HG03139 (cell line): ENCODE measurements at regions not wholly inside any gene's neighbourhood (a gene's known extent, or its start where the extent isn't known, plus 50 kb on each side); places are given as distances from the start of the nearest gene placed in this dataset.

Source experiments
- ATAC-seq: cut with Tn5 transposase; IDR thresholded peaks from one replicate; pipeline ENCODE4 v1.9.1; 2021; ENCODE audit not compliant: unreplicated experiment

DNA sequence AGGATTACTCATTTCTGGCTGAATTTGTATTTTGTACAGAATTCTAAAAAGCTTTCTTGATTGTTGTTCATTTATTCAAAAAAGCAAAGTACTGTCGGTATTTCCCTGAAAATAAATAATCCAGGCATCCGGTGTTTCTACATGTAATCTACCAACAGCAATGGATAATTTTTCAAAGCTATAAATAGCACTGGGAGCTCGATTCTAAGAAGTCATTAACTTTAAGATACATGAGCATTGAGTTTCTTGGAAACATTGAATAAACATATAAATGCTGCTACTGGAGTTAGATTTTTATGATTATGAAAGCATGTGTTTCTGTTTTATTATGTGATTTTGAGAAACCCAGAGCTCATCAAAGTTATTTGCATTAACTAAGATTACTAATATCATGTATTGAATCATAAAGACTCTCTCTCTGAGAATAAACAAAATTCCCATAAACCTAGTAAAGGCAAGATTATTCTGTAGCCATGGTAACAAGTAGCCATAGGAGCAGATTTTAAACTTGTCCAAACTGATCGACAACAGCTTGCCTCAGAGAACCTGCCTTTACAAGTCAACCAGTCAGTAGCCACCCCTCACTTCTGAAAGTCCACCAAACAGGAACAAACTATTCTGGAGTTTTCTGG lies 197.0 kb downstream of the DRD1 start:
- no peak for ATAC-seq

DNA sequence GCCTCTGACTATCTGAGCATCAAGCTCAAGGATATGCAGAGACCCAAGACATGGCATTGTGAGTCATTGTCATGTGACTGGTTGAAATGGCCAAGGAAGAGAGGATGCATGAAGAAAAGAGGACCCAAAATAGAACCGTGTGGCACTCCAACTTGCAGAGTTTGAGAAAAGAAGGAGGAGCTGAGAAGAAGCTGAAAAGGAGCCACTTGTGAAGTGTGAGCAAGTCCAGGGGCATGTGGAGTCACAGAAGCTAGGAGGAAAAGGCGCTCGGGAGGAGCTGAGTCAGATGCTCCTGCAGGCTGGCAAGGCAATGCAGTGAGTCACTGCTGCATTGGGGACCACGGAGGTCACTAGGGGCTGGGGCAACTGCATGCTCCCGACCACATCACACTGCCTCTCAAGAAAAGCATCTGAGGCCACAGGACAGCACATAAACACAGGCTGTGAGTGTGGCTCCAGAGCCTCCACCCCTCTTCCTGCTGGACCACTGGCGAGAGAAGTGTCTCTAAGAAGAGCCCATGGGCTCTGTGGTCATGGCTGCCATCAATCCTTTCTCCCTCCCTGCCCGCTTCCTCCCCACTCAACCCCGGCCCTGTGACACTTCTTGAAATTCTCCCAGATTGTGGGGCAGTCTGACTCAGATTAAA lies 197.6 kb downstream of the DRD1 start:
- no peak for ATAC-seq

DNA sequence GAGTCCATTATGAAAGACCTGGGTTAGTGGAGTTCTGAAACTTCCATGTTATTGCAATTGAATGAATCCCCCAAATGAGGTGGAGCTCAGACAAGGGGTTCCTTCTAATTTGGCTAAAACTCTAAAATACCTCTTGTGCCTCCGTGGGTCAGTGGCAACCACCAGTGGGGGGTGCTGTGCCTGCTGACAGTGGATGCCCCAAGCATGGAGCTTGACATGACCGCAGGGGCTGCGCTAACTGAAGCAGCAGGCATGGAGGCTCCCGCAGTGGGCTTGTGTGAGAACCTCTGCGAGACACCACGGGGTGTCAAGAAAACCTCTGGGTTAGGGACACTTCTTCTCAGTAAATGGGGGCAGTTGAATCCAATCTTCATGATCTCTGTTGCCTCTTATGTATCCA lies 200.5 kb downstream of the DRD1 start:
- ATAC-seq = no peak

DNA sequence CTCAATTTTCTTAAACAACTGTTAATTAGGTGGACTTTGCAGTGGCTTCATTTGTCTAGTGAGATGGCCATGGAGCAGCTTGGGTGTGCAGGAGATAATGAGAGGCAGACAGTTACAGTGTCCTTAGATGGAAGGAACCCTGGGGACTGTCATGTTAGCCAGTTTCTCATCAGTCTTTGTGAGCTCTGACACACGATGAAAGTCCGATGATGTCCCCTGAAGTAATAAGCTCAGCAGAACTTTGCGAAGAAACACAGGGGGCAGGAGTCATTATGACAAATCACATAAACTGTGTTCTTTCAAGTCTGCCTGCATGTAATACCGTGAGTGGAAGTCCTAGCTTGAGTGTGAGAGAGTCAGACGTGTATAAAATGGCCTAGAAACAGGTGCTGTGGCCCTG lies 201.8 kb downstream of the DRD1 start:
- no peak for ATAC-seq

DNA sequence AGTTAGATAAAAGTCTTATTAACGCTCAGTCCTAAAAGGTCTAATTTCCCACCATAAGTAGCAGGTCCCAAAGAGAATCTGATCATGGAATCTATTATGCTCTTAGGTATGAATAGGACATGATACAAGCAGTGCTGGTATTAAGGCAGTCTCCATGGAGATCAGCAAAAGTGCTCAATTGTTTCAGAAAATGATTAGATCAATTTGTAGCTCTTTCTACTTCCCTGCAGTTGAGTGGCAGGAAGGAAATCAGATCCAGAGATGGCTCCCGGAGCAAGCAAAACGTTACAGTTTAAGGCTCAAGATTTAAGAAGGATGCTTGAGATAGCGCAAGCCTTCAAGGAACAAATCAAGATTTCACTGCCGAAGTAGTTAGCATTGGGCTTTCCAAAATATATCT lies 205.7 kb downstream of the DRD1 start:
- ATAC-seq = no peak

DNA sequence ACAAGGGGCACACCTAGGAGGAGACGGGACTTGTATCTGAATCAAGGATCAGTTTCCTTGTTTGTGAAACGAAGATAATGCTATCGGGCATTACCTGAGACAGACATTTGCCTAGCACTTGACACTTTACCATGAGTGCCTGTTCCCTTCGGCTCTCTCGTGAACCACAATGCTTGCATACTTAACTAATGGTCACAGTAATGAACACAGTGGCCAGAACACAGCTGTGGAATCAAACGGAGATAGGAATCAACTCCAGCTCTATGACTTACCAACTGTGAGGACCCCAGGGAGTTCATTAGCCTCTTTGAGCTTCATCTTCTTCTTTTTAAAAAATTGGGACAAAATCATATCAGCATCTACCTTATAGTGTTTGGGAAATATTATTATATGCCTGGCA lies 207.8 kb downstream of the DRD1 start:
- no peak for ATAC-seq

DNA sequence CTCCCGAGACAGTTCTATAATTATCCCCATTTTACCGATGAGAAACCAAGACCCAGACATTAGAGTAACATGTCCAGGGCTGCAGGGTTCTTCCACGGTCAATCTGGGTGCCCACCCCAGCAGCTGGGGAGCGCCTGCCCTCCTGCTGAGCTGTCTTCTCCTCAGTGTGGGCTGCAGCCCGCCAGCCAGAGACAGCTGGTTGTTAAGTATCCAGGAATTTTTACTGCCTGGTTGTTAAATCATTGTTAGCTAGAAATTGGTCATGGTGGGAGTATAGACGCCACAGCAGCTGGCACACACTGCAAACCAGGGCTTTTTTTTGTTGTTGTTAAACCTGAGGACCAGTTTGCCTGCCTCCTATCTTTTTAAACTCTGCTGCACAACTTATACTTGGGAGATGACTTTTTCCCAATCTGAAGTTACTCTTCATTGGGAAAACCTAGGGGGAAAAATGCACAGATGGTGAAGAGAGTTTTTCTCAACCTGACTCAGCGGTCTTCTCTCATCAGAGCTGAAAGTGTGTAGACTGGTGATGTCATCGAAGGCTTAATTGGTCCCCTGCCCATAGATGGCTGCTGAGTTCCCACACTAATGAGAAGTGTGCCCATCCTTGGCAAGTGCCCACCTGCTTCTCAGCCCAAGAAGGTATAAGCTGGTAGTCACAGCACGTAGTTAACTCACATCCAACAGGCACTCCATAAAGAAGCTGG lies 208.6 kb downstream of the DRD1 start:
- no peak for ATAC-seq

DNA sequence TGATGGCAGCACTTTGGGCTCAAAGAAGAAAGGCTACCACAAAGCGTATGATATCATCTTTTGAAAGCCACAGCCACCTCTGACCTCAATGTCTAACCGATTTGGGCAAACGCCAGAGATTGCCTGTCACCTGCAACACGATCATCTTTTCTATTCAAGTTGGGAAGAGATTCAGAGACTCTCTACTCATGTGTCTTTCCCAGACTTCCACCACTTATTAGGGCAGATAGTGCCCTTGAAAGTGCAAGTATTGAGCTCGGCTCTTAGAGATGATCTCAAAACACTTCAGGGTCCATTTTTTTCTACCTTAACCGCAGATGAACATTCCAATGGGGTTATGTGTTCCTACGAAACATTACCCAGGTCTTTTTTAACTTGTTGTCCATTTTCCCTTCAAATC lies 213.7 kb downstream of the DRD1 start:
- ATAC-seq = no peak

DNA sequence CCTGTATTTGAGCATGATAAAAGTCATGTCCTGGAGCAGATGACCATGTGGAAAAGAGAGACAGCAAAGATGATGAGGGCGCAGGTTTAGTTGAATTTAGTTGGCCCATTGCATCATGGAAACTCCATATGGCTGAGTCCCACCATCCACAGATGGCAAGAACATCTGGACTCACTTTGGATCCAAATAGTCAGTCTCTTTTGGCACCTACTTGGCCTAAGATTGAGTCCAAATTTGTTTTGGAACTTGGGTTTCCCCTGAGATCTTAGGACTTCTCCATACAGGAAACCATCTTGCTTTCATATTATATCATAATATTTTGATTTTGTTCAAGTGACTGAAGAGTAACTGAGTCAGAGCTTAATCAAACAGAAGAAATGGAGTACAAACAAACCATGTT lies 217.5 kb downstream of the DRD1 start:
- no peak for ATAC-seq

DNA sequence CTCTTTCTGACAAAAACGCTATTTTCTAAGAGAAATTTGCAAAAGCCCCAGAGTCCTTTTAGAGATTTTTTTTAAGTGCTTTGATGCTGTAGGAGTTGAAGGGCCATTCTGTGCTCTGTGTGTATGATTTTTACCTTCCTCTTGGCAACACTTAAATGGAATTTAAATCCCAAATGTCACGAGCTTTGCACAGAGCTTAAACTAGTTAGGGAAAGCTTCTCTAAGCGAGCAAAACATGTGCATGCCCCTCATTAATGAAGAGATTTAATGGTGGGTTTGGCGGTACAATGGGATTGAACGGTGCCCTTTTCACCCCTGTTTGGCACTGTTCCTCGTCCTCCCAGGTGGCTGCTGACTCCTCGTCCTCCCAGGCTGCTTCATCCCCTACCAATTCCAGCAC lies 220.7 kb downstream of the DRD1 start:
- ATAC-seq = no peak

DNA sequence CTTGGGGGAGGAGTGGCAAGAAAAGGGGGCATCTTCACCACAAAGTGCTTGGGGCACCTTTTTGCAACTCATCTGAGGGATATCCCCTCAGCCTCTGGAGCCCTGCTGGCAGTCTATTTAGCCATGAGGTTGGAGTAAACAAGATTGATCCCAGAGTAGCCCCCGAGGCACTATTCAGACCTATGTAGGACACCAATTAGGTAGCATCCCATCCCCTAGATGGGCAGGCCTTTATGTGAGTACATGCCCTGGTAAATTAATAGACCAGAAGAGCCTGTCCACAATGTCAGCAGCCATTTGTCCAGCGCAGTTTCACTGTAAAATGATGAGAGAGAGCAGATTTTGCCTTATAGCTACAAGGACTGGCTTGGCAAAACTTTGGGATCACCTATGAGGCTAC lies 221.4 kb downstream of the DRD1 start:
- ATAC-seq = no peak

DNA sequence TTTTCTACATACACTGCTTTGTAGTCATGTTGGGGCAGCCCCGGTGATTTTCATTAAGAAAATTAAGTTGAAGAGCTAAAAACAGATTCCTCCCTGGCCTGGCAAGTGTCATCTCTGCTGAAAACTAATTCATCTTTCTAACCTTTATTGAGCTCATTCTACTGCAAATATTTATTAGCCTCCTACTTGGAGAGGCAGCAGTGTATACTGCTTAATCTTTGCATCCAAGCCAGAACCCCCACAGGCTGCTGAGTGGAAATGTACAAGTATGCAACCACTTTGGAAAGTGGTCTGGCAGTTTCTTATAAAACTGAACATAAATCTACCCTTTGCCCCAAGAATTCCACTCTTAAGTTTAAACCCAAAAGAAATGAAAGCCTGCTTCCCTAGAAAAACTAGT lies 223.4 kb downstream of the DRD1 start:
- no peak for ATAC-seq

DNA sequence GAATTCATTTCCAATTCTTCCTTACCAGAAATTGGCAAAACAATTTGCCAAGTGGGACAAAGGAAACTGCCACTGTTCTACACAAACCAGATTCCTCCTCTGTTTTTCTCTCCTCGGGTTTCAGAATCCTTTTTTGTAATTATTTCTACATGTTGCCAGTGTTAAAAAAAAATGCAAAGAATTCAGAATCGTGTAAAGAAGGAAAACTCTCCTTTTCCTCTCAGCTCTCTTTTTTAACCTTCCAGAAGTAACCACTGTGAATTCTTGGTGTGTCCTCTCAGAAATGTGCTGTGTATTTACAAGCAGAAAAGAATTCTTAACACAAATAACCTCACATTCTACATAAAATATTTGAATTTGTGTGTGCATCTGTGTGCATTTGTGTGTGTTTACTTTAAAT lies 224.6 kb downstream of the DRD1 start:
- ATAC-seq = no peak

DNA sequence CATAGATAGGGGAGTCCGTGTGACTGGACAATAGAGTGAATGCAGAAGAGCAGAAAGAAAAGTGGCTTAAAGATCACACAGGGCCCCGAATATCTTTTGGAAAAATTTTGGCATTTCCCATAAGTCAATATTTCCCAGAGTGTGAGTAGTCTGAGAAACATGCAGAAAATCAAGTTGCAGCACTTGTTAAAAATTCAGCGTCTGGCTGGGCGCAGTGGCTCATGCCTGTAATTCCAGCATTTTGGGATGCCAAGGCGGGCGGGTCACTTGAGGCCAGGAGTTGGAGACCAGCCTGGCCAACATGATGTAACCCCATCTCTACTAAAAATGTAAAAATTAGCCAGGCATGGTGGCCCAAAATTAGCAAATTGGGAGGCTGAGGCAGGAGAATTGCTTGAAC lies 227.0 kb downstream of the DRD1 start:
- no peak for ATAC-seq

DNA sequence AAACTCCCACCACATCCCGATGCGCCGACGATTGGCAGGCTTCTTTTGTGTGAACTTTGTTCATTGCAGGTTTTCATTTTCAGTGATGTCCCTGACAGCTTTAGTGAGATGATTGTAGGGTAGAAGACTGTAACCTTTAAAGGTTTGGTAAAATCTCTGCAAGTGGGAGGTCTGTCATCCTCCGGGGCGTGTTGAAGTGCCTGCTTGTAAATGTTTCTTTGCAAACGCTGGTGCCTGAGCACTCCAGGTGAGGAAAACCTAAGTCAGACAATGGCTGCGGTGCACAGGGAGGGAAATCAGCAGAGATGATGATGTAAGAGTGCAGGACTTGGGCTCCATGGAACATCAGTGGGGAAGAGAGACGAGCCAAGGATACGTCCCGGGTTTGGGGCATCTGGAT lies 228.1 kb downstream of the DRD1 start:
- ATAC-seq = no peak

DNA sequence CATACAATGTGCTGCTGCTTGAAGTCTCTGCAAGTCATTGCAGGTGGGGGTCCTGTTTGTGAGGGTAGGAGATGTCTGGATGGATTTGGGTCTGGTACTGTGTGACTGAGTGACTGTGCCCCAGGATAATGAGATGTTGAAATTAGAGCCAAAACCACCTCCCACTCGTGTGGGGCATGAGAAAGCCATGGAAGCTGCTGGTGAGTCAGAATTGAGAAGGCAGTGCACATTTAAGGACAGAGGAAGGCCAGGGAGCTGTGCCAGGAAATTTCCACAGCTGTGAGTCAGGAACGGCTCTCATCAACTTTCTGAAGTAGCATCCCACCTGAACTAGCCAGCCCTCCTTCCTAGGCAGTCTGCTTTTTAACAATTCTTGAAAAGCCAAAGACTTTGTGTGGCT lies 229.8 kb downstream of the DRD1 start:
- no peak for ATAC-seq

DNA sequence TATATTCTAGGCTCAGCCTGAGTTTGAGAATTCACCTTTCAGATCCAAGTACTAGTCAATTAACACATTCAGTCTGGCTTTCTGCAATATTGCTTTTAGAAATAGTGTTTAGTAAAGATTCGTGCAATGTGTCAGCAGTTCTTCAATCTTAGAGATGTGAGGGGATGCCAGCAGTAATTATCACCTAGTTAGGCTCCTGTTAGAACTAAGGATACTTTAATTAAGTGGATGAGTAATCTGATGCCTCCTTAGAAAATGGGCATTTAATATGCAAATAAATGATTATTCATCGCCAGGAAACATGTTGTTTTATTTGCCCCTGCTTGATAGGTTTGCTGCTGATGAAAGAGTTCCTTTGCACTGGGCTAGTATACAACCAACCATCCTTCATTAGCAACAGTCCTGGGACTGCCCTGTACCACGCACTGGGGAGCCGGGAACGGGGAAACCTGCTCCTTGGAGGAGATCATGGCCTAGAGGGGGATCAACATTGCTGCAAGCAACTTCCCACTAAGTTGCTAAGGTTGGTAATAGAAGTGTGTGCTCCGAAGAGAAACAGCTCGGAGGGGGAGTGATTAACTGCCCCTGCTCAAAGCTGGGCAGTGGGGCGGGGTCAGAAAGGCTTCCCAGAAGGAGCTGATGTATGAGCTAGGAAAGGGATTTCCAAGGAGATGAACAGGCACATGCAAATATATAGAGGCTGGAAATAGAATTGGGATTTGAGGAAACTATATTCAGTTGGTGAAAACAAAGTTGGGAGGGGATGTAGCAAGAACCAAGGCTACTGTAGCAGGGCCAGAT lies 231.8 kb downstream of the DRD1 start:
- ATAC-seq = no peak

DNA sequence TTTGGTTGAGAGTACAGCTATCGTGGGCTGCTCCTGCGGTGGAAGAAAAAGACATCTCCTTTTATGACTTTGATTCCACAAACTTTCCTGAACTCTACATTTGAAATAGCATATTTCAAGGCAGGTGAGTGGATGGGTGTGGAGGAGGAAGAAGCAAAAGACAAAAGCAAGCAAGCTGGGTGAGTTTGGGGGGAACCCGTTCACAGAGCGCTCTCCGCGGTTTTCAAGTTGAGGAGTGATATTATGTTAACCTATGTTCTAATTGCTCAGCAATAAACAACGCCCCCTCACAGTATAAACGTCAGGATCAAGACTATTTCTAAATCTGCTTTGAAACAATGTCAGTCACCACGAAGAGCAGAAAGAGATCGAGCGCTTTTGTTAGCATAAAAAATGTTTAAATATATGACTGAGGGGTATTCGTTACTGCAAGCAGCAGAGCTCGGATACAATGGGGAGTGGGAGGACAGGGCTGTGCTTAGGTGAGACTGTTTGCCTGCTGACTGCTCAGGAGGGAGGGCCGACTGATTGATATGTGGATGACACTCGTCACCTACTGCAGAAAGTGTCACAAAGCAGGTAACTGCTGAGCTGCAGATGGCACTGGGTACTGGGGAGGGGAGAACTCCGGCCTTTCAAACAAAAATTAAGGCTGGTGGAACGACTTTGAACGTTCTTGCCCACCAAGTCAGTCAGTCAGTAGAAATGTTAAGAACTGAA lies 236.5 kb downstream of the DRD1 start:
- ATAC-seq = no peak

DNA sequence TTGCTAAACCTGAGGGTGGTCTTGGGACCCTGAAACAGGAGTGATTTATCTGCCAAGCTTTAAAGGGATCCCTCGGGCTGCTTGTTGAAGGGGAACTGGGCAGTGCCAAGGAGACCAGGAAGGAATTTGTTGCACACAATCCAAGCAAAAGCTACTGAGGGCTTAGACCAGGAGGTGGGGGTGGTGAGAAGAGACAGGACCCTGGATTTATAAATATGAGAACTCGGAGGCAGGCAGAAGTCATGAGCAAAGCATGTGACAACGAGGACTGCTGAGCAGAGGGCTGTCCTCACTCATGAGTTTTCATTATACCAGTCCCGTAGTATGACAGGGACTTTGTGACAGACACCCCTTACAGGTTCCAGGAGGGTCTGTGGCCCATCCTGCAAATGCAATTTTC lies 237.3 kb downstream of the DRD1 start:
- no peak for ATAC-seq

DNA sequence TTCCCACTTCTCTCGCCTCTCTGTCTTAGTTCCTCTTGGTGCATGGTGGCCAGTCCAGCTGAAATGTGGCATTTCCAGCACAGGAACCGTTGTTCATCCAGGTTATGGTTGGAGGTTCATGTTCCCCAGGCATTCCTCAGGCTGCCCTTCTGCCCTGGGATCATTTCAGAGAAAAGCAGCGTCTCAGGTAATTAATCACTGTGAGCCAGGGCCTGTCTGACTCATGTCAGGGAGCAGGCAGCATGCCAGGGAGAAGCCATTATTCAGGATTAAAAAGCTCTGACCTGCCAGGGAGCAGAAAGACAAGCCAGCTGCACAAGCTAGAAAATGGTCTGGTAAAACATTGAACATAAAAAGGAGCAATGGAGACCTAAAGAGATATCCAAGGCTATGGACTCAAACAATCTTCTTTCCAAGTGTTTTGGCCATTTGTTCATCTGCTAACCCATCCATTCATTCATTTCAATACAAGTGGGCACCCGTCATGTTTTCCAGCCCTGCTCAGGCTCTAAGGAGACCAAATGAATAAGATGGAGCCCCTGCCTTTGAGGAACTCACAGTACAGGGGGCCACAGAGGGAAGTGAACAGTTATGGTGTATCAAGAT lies 241.4 kb downstream of the DRD1 start:
- ATAC-seq = no peak

DNA sequence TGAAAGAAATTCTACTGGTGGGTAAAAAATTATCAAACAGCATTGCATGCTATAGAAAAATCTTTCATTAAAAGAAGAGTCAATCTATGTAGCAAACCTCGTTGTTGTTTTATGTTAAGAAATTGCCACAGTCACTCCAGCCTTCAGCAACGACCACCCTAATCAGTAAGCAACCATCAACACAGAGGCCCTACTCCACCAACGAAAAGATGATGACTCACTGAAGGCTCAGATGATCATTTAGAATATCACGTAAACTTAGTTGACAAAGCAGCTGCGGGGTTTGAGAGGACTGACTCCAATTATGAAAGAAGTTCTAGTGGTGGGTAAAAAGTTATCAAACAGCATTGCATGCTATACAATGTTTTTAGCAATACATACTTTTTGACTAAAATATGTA lies 242.6 kb downstream of the DRD1 start:
- ATAC-seq = no peak
